Tibial nerve (tissue), 4 donors: ENCODE measurements at regions not wholly inside any gene's neighbourhood (a gene's known extent, or its start where the extent isn't known, plus 50 kb on each side); places are given as distances from the start of the nearest gene placed in this dataset.

Experiments used
- CTCF ChIP-seq, 5 experiments: fragments of 200-600 bp in 3 of 5; fragments of 450-650 bp in 2 of 5; sonication (generic) in 3 of 5; IDR thresholded peaks; one replicate each; pipeline ENCODE4 v1.5.1; 2016 to 2019; ENCODE audit warnings: antibody characterized with exemption in 5 of 5, mild to moderate bottlenecking in 3 of 5, moderate library complexity in 2 of 5
- EP300 ChIP-seq, 2 donors: sonication (generic); formaldehyde crosslinking; IDR thresholded peaks; one replicate each; pipeline ENCODE4 v1.6.1; 2017; ENCODE audit warnings: antibody characterized with exemption in 2 of 2, mild to moderate bottlenecking in 1 of 2
- POLR2A ChIP-seq, 2 donors: fragments of 450-650 bp; IDR thresholded peaks; one replicate each; pipeline ENCODE4 v1.6.1; 2017; ENCODE audit warnings: antibody characterized with exemption in 2 of 2, mild to moderate bottlenecking in 2 of 2, moderate library complexity in 2 of 2

- TF ChIP-seq EP300 (IDR thresholded peaks at IDR 0.05) (no peak), CTCF (IDR thresholded peaks at IDR 0.05) (no peak), POLR2A (IDR thresholded peaks at IDR 0.05) (no peak)
Observed at GRCh38 chr2:107028661-107029060, 142.7 kb upstream of the ST6GAL2 start.
